ENCODE measurements at regions not wholly inside any gene's neighbourhood (a gene's known extent, or its start where the extent isn't known, plus 50 kb on each side); places are given as distances from the start of the nearest gene placed in this dataset.

DNA sequence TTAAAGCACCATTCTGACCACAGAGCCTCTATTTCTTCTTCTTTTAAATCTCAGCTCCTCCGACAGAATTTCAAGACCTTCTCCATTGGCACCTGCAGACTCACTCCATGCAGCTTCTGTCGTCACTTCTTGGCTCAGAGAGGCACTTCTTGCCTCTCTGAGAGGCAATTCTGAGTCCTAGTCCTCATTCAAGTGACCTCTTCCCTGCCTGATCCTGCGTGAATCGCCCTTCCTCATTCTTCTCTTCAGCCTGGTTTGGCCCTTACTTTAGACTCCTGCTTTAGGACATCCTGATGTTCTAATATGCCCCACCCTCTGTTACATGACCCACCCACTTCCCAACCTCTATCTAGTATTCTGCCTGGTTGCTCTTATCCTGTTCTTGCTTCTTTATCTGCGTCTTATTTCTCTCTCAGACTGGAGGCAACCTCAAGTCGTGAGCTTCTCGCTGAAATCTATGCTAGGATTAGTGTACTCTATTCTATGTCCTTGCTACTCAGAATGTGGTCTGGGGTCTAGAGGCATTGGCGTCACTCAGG, 55.6 kb upstream of the CISTR start:
- no peak for DNase-seq (ENCODE audit: extremely low spot score)
- TF ChIP-seq, protein P1, sequence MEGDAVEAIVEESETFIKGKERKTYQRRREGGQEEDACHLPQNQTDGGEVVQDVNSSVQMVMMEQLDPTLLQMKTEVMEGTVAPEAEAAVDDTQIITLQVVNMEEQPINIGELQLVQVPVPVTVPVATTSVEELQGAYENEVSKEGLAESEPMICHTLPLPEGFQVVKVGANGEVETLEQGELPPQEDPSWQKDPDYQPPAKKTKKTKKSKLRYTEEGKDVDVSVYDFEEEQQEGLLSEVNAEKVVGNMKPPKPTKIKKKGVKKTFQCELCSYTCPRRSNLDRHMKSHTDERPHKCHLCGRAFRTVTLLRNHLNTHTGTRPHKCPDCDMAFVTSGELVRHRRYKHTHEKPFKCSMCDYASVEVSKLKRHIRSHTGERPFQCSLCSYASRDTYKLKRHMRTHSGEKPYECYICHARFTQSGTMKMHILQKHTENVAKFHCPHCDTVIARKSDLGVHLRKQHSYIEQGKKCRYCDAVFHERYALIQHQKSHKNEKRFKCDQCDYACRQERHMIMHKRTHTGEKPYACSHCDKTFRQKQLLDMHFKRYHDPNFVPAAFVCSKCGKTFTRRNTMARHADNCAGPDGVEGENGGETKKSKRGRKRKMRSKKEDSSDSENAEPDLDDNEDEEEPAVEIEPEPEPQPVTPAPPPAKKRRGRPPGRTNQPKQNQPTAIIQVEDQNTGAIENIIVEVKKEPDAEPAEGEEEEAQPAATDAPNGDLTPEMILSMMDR (IDR thresholded peaks at IDR 0.05; ENCODE audit: control extremely low read depth, extremely low read depth, low read depth, missing control alignments): no peak
- ChIA-PET CTCF (interaction anchor here (1.6 to 1.7 kb wide), 2 partner anchors 17 to 19 kb away, joined by 4 to 7 read pairs; no protein-coding TSS in a partner anchor), POLR2A (no interaction called here)

DNA sequence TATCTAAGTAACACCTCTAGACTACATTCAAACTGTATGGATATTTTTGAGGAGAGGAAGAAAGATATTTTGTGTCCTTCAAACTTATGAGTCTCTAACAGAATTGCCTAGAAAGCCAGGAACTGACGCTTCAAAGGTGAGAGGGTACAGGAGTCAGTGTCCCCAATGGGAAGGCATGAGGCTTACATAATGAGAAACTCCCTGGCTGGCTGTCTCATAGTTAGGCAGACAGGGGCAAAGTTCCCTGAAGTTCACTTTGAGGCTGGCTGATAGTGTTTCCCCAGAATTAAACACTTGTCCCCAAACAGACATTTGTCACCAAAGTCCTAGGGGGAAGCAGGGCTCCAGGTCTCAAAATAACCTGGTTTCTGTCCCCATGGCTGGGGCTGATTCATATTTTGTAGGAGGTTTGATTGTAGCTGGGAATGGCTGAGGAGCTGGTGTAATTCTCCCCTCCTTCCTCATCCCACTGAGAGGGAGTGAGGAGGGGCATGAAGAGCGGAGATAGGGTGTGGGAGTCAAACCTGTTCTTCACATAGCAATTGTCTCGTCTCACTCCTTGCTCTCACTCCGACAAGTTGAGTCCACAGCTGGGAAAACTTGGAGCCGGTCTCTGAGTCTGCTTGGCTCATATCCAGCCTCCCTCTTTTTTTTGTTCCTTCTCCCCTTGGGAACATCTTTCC, 56.4 kb upstream of the CISTR start:
- POLR2A ChIA-PET: no interaction called here

GRCh38 chr12:53809005-53809404, 57.2 kb upstream of the CISTR start:
- TF ChIP-seq, protein P1 (IDR thresholded peaks at IDR 0.05; ENCODE audit: control extremely low read depth, extremely low read depth, low read depth, missing control alignments): no peak
- DNase-seq (ENCODE audit: extremely low spot score): no peak
- POLR2A ChIA-PET: no interaction called here
- CTCF ChIA-PET: interaction anchor here (2.0 kb wide), 1 partner anchor 10 kb away, joined by 4 read pairs; no protein-coding TSS in a partner anchor

More for the DNA sequence above, 56.4 kb upstream of the CISTR start:
- no peak for DNase-seq (ENCODE audit: extremely low spot score)
- TF ChIP-seq, protein P1 (IDR thresholded peaks at IDR 0.05; ENCODE audit: control extremely low read depth, extremely low read depth, low read depth, missing control alignments): no peak
- CTCF ChIA-PET: interaction anchor here (1.7 to 2.0 kb wide), 2 partner anchors 10 to 19 kb away, joined by 4 read pairs; no protein-coding TSS in a partner anchor

DNA sequence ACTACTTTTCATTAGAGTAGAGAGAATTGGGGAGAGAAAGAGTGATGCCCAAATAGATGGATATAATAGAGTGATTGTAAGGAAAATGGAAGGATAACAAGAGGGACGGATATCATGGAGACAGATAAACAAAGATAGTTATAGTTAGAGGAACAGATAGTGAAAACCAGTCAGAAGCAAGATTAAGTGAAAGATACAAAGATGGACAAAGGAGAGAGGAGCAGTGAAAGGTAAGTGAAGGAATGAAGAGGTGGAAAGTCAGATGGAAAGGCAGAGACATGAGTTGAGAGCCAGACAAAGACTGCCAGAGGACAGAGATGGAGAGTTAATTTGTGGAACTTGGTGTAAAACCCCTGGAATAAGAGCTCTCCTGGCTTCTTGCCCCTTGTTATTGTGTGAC, 59.2 kb upstream of the CISTR start:
- ChIA-PET POLR2A (no interaction called here), CTCF (no interaction called here)
- no peak for DNase-seq (ENCODE audit: extremely low spot score)
- TF ChIP-seq, protein P1 (IDR thresholded peaks at IDR 0.05; ENCODE audit: control extremely low read depth, extremely low read depth, low read depth, missing control alignments): no peak

DNA sequence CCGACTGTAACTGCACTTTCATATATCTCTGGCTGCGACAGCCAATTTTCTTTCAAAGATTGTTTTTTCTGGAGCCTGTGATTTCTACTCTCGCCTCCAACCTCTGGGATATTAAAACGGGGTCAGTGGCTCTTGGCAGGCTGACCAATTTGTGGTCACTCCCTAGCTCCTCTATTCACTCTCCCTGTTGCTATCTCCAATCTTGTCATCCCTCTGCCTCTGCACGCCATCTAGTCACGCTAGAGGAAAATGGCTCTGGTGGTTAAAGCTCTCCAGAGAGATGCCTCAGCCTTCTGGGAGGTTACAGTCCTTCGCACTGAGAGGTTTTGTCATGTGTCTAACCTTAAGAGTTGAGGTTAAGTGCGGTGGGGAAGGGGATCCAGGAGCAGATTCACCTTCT, 59.8 kb upstream of the CISTR start:
- ChIA-PET POLR2A (no interaction called here), CTCF (no interaction called here)
- TF ChIP-seq, protein P1 (IDR thresholded peaks at IDR 0.05; ENCODE audit: control extremely low read depth, extremely low read depth, low read depth, missing control alignments): no peak
- no peak for DNase-seq (ENCODE audit: extremely low spot score)

GRCh38 chr12:53816360-53817020, 64.7 kb upstream of the CISTR start:
- ChIA-PET POLR2A (no interaction called here), CTCF (interaction anchor here (0.9 to 1.8 kb wide), 2 partner anchors 10 to 13 kb away, joined by 3 to 5 read pairs; no protein-coding TSS in a partner anchor)
- no peak for DNase-seq (ENCODE audit: extremely low spot score)
- TF ChIP-seq, protein P1 (IDR thresholded peaks at IDR 0.05; ENCODE audit: control extremely low read depth, extremely low read depth, low read depth, missing control alignments): no peak
